Femur (tissue), 1 donor: ENCODE measurements at regions not wholly inside any gene's neighbourhood (a gene's known extent, or its start where the extent isn't known, plus 50 kb on each side); places are given as distances from the start of the nearest gene placed in this dataset.

Experiments used
- DNase-seq: peaks from one replicate; pipeline ENCODE4 v3.0.0-alpha.2; 2017

DNA sequence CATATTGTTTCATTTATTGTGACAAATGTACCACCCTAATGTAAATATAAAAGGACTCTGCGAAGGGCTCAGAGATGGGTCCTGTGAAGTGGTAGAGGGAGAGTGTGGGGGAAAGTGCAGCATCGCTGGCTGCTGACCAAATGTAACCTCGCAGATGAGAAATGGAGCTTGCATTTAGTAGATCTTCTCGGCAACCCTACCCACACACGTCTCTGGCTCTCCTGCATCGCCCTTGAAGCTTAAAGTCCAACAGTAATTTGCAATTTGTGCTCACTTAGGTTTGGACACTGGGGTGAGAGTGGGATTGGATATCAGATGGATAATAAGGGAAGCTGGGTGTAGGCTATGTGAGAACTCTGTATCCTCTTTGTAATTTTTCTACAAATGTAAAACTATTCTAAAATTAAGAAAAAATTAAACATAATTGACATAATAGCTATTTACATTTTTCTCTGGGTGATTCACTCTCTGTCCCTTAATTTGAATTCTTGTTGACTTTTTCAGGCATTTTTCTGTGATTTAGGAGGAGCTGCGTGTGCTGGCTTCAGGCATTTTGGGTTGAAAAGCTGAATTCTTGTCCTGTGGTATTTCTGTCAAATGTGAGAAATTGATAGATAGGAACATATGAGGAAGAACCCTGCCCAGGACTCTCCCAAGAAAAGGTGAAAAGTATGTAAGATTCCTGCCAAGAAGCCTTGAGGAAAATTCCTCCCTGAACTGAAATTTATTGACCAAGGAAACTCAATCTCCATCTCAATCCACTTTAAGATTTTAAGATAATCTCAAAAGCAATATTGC, 524.7 kb upstream of the MCTP2 start:
- DNase-seq = peak; percentile 31

DNA sequence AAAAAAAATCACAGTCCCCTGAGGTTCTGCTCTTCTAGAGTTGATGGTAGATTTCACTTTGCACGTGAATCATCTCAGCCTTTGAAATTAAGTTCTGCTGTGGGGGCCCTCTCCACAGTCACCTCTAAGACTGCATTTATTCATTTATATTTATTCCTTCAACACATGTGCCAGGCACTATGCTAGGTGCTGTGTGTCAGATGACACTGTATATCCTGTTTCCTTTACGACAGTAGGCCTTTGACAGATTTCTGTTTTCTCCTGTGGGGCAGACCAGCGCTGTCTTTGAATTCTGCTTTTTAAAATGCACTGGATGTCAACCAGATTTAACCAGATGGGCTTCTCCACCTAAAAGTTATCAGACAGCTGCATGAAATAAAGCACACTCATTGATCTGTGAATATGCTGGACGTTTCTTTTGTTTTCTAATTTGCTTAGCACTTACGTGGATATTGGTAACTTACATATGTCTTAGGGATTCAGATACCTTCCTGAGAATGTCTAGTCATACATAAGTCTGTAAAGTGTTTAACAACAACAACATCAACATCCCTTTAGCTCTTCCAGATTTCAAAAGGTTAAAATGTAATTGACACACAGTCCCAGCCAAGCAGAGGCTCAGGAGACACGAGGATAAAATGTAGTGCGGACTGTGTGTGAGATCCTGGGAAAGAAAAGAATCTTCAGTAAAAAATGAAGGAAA, 525.5 kb upstream of the MCTP2 start:
- no peak for DNase-seq

- no peak for DNase-seq
These were observed 528.1 kb upstream of the MCTP2 start for GRCh38 chr15:93703092-93703739.

DNA sequence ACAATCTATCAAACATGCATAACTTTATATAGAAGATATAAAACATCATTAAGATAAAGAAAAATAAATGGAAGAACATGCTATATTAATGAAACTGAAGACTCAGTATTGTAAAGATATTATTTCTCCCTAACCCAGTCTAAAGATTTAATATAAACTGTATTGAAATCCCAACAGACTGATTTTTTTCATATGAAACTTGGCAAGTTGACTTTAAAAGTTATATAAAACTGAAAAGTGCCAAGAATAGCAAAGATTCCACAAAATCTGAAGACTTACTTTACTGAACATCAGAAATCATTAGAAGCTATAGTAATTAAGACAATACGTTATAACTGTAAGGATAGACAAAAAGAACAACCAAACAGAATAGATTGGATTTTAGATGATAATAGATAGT, 531.3 kb upstream of the MCTP2 start:
- no peak for DNase-seq

DNA sequence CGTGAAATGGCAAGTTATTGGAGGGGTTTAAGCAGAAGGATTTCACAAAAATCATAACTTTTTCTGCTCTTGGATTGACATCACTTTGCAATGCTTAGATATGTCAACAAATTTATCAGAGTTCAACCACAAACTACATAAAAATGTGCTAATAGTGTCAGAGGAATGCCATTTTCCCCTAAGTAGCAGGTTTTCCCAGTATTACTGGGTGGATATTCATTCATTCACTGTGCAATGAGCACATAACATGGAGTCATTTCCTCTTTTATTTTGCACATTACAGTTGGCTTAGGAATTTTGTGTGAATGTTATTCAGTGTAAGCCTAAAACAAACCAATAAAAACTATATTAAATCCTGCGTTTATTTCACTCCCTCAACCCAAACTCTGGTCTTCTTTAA, 537.3 kb upstream of the MCTP2 start:
- DNase-seq = no peak

DNA sequence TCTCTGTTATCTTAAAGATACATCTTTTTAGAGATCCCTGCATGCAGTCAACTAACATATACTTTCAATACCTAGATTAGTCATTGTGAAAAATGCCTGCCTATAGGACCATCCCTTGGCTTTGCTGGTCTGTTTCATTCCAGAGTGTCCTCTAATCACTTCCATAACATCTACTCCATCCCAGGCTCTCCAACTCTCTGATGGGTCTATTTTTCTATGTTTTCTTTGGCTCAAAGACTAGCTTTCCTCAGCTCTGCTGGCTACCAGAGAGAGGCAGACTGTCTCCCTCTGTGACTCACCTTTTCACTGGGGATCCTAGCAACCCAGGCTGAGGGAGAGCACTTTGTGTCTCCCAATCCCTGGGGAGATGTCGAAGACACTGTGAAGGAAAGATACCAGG, 547.7 kb upstream of the MCTP2 start:
- no peak for DNase-seq

DNA sequence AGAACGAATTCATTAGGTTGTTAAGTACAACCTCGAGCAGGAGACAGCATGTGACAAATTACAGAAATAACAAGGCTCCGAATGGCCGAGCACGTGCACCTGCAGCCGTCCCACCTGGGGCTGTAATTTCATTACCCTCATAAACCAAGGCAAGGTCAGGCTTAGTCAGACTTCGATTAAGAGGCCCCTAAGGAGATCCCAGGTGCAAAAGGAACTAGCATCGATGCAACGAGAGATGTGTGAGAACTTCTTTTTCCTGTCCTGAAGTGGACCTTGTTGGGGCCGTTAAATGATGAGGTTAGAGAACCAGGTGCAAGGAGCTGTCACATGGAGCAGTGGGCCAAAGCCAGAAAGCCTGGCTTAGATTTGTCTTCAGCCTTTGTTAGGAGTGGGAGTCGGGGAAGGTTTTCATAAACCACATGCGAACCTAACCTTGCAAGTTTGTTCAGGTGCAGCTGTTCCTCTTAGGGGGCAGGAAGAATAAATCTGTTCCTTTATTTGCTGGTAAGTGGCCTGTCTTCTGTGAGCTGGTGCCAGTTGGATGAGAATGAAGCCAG, 559.9 kb upstream of the MCTP2 start:
- DNase-seq = peak; percentile 71

- DNase-seq = no peak
These were observed 560.4 kb upstream of the MCTP2 start for GRCh38 chr15:93670931-93671330.

DNA sequence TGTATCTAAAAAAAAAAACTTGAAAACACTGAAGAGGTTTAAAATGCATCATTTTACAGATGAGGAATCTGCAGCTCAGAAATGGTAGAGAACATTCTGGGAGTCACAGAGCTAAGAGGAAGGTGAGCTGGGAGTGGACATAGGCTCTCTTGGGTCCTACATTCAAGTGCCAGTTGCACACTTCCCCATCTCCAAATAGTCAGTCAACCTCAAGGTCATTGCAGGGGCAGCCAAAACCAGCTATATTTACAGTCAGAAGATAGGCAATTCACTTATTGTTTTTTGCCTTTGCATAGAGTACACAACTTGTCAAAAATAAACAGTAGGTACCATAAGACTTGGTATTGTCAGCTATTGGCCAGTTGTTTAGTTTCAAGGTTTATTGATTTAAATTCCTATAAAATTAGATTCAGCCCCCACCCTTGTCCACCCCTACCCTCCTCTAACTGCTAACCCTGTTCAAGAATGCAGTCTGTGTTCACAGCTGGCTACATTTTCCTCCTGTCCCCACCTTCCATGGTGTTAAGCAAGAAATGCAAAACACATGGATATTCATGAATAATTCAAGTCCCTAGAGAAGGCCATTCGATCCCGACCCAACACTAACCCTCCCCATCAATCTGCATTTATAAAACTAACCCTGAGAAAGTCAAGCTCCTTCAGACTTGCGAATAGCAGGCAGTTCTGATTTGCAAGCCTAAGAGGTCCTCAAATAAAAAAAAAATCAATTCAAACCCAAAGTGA, 567.0 kb upstream of the MCTP2 start:
- no peak for DNase-seq

DNA sequence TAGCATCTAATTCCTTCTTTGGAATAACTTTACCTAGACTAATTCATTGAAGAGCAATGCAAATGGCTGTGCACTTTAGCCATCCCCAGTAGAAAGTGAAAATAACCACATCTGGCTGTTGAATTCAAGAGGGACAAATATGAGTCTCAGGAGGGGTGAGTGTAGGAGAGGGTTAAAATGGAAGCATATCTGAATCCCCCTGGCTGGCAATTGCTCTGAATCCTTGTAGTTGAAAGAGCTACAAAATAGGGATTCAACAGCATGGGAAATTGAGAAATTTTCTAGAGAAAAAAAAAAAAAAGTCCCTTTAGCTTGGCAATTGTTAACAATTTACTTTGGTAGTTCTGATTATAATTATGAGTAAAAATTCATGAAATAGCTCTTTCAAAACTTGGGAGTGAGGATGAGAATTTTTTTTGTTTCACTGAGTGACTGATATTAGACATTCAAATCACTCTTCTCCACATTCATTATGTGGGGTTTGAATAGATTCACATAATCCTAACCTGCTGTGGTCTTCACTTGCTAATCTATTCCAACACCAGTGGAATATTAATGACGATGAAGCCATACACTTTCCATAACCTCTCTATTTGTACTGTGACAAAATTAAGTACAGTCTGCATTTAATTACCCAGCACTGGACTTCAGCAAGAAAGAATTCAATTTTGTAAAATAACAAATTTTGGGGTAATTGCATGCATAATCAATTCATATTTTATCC, 569.0 kb upstream of the MCTP2 start:
- DNase-seq = no peak

DNA sequence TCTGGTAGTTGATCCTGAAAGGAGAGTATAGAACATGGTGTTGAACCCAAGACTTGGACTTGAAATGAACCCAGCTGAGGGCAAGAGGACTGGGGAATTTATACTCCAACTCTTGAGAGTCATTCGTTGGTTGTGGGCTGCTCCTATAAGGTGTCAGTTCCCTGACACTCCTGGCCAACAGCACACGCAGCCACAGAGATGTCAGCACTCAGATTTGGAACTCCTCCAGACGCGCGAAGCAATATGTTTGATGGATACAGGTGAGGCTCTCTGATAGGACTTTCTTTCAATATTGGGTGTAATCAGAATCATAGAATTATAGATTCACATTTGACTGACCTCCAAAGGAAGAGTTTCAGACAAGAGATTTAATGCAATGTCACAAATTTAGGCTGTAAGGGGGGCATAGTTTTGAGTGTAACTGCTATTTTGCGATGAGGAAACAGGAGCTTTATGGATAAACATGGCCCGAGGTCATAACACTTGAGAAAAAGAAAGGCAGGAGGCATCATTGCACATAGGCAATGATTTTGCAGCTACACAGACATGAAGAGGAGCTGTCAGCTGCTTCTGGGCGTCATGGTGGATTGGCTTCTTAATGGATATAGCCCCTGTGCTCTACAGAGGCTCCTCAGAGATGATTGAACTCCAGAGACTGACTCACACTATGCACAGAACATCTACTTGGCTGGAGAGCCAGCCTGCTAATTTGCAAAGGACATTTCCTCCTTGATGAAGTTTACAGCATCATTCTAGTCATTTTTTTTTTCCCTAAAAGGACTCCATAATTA, 569.2 kb upstream of the RGMA start:
- no peak for DNase-seq

- DNase-seq = no peak
These were observed 567.0 kb upstream of the RGMA start for GRCh38 chr15:93656041-93656440.

DNA sequence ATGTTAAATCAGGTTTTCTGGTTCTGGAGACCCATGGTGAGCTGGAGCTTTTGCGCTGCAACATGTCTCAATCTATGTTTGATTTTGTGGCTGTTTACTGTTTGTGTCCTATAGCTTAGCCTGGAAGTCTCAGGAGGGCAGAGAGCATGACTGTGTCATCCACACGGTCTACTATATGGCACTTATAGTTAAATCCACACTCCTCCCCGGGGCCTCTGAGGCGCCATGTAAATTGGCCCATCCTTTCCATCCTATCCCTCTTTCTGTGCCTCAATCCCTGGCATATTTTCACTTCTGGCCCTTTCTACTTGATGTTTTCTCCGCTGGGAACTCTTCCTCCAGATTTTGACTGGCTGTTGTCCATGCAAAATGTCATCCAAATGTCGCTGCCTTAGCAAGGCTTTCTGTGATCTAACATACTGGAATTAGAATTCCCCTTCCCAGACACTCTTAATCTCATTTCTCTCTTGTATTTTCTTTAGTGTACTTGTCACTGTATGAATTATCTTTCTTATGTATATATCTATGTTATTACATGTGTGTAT, 560.8 kb upstream of the RGMA start:
- peak; percentile 56 for DNase-seq

GRCh38 chr15:93646193-93646592, 557.2 kb upstream of the RGMA start:
- DNase-seq = no peak

- DNase-seq = no peak
These were observed 556.6 kb upstream of the RGMA start for GRCh38 chr15:93645594-93645993.

GRCh38 chr15:93644595-93644994, 555.6 kb upstream of the RGMA start:
- peak; percentile 54 for DNase-seq

DNA sequence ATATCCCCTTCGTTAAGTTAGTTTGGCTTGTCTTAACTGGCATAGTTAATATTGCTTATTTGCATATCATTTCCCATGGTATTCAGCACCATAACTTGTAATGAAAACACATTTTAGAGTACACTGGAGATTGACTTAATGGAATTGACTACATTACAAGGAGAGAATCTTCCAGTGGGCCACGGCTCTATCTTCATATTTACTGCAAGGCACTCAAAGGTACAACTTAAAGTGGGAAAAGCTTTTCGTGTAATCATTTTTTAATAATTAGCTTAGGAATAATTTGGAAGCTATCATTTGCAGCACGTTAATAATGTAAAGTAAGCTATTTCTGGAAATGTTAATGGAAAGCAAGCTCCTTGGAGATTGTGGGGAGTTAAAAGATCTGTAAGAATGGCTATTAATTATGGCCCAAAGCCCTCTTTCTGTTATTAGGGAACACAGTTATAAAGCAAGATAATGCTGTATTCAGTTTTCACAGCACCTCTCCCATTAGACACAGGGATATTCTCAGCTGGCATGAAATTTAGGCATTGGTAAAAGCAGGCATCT, 551.5 kb upstream of the RGMA start:
- no peak for DNase-seq

DNA sequence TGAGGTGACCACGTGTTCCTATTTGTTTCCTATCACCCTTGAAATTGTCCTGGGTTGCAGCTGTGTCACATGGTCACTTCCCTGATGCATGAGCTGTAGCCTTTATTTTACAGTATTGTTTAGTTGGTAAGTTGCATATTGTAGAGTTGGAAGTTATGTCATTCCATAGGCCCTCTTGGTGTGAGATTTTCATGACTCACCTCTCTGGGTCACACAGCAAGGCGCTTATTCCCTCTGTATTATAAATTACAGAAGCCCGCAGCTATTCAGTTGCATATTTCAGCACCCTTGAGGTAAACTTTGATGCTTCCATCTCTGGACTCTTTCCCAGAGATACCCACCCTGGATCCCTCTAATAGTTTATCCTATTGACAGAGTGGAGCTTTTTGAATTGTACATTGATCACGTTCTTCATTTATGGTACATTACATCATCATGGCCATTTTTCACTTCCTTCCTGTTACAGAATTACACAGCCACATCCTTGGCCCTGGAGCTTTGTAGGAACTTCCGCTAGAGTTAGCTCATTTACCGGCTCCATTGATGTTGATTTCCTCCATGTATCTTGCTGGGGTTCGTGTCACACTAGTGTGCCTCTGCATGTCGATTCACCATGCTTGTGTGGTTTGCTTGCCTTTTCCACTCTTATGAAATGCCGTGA, 543.1 kb upstream of the RGMA start:
- no peak for DNase-seq

DNA sequence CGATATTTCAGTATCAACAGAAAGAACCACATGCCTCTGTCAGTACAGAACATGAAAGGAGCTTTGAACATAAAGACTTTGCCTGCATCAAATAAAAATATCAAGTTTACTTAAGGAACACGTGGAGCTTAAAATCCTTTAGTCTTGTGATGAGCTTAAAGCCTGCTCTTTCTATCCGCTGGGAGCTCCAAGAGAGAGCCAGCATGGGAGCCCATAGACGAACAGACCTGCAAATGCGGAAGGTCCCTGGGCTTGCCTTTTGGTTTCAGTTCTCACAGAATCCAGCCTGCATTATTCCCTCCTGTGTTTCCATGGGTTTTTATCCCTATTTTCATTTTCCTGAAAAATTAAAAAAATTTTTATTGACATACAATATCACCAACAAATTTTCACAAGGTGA, 530.6 kb upstream of the RGMA start:
- no peak for DNase-seq

DNA sequence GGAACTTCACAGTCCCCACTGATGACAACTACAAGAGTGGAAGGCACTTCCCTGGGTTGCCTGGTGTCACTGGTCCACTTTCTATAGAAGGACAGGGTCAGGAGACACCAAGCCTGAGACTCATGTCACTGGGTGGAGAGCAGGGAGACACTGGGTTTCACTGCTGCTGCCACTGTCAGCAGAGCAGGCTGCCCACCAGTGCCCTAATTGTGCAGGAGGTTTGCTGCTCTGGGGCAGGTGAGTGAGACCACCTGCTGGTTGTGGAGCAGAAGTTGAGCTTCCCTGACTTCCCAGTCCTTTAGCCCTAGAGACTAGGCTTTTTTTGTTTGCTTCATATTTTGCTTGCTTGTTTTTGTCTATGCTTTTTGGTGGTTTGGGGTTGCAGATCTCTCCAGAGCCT, 528.4 kb upstream of the RGMA start:
- DNase-seq = no peak
